Endothelial cell of umbilical vein (primary cell): ENCODE measurements at regions not wholly inside any gene's neighbourhood (a gene's known extent, or its start where the extent isn't known, plus 50 kb on each side); places are given as distances from the start of the nearest gene placed in this dataset.

Source experiments
- BruUV-seq: library from RNA; stranded (reverse); fragments of 400-500 nt; replicated peaks from 2 replicates; lab custom pipeline; 2021; lab: Mats Ljungman, UMichigan
- CTCF ChIA-PET: fragments of 300-600, 350-600 bp; sonication (Branson Sonifier 250); formaldehyde crosslinking; loops from one replicate; lab custom pipeline; 2021; ENCODE audit warnings: antibody characterized with exemption, inconsistent platforms; lab: Charles Lee
- POLR2A ChIA-PET: fragments of 300-600, 350-600 bp; sonication (Branson Sonifier 250); formaldehyde crosslinking; loops from one replicate; lab custom pipeline; 2021; ENCODE audit warnings: antibody characterized with exemption, inconsistent platforms; lab: Charles Lee
- DNase-seq: peaks from one replicate; pipeline ENCODE4 v3.0.0-alpha.2; 2011; ENCODE audit warnings: low read depth, low spot score
- FAIRE-seq: peaks from 2 replicates; lab custom pipeline; 2011; peaks lifted over from hg19 to GRCh38; lab: Jason Lieb, UNC
- H2AFZ ChIP-seq: 2 replicates; pipeline ENCODE4 v1.6.0; 2012; ENCODE audit warnings: low read depth, low read length, control low read depth, inconsistent platforms
- H3K27ac ChIP-seq: 2 replicates; pipeline ENCODE4 v1.5.1; 2011; ENCODE audit warnings: low read depth, mild to moderate bottlenecking, control low read depth, low read length, moderate library complexity; ENCODE audit not compliant: insufficient read depth
- H3K27me3 ChIP-seq, 2 experiments: 2 replicates each; pipeline versions ENCODE4 v1.6.0 to v1.6.1; 2011; ENCODE audit warnings: low read length in 2 of 2, mixed read lengths in 1 of 2; ENCODE audit not compliant: control insufficient read depth in 2 of 2, insufficient read depth in 2 of 2
- H3K36me3 ChIP-seq, 2 experiments: 2 replicates in 1 of 2; 3 replicates in 1 of 2; pipeline ENCODE4 v1.5.1; 2011; ENCODE audit warnings: low read length in 2 of 2, mild to moderate bottlenecking in 1 of 2, moderate library complexity in 1 of 2; ENCODE audit not compliant: control insufficient read depth in 2 of 2, insufficient read depth in 2 of 2; ENCODE audit errors: extremely low read depth in 1 of 2
- H3K4me1 ChIP-seq: 3 replicates; pipeline ENCODE4 v1.5.1; 2011; ENCODE audit warnings: mild to moderate bottlenecking, low read length; ENCODE audit not compliant: control insufficient read depth, insufficient read depth; ENCODE audit errors: extremely low read depth
- H3K4me2 ChIP-seq: 2 replicates; pipeline ENCODE4 v1.6.1; 2011; ENCODE audit warnings: low read length, control low read depth, mixed read lengths; ENCODE audit not compliant: insufficient read depth
- H3K4me3 ChIP-seq, 3 experiments: fragments of 200-600 bp in 1 of 3; sonication (generic), shearing (Covaris generic) in 1 of 3; replicated peaks in 1 of 3; 2 replicates each; pipeline ENCODE4 v1.5.1; 2011 to 2016; ENCODE audit warnings: control low read depth in 3 of 3, low read length in 3 of 3, mild to moderate bottlenecking in 2 of 3, inconsistent platforms in 1 of 3, low read depth in 1 of 3, moderate library complexity in 1 of 3; ENCODE audit not compliant: insufficient read depth in 1 of 3
- H3K79me2 ChIP-seq: 2 replicates; pipeline ENCODE4 v1.6.0; 2012; ENCODE audit warnings: low read length, inconsistent platforms; ENCODE audit not compliant: control insufficient read depth, insufficient read depth
- H3K9ac ChIP-seq: replicated peaks from 2 replicates; pipeline ENCODE3; 2011; ENCODE audit warnings: low read length, control low read depth; ENCODE audit not compliant: insufficient read depth; ENCODE audit errors: extremely low read depth
- H3K9me1 ChIP-seq: replicated peaks from 3 replicates; pipeline ENCODE4 v1.6.0; 2011; ENCODE audit warnings: mild to moderate bottlenecking, low read length; ENCODE audit not compliant: control insufficient read depth, insufficient read depth; ENCODE audit errors: extremely low read depth
- H3K9me3 ChIP-seq: replicated peaks from 2 replicates; pipeline ENCODE4 v1.5.1; 2012; ENCODE audit warnings: low read length, inconsistent platforms; ENCODE audit not compliant: control insufficient read depth, insufficient read depth
- H4K20me1 ChIP-seq: replicated peaks from 2 replicates; pipeline ENCODE3; 2011; ENCODE audit warnings: mild to moderate bottlenecking, low read length; ENCODE audit not compliant: control insufficient read depth, insufficient read depth; ENCODE audit errors: extremely low read depth
- EZH2 ChIP-seq: IDR thresholded peaks from 2 replicates; pipeline ENCODE4 v1.6.1; 2012; ENCODE audit warnings: borderline replicate concordance, low read depth, mild to moderate bottlenecking, moderate library complexity, low read length, inconsistent platforms; ENCODE audit not compliant: severe bottlenecking
- FOS ChIP-seq: IDR thresholded peaks from 2 replicates; pipeline ENCODE4 v1.6.1; 2011; ENCODE audit warnings: mild to moderate bottlenecking, low read length, moderate library complexity, borderline replicate concordance; ENCODE audit not compliant: insufficient read depth
- POLR2A ChIP-seq: IDR thresholded peaks from 2 replicates; pipeline ENCODE4 v1.6.1; 2012; ENCODE audit warnings: low read depth, mild to moderate bottlenecking, control low read depth, low read length
- POLR2AphosphoS5 ChIP-seq: IDR thresholded peaks from 2 replicates; pipeline ENCODE4 v1.6.1; 2012; ENCODE audit warnings: low read depth, mild to moderate bottlenecking, control low read depth, low read length, moderate library complexity; ENCODE audit not compliant: insufficient read depth
- dilution Hi-C: fragments of 300-500 bp; cut with MboI; formaldehyde crosslinking; loops from one replicate; pipeline ENCODE4 v1.15.0; 2019; ENCODE audit warnings: low sequenced_read_pairs; ENCODE audit not compliant: extremely low pct_ligation_motif_present
- intact Hi-C: fragments of 100-400 bp; cut with micrococcal nuclease; formaldehyde crosslinking; loops from one replicate; pipeline ENCODE4 v1.10.0; 2022
- TF ChIP-seq, protein P1 (sequence below), 2 donors: IDR thresholded peaks; 1 replicate in 1 of 2; 2 replicates in 1 of 2; pipeline ENCODE4 v1.5.1; 2011; ENCODE audit warnings: low read length in 2 of 2, mild to moderate bottlenecking in 2 of 2, moderate library complexity in 2 of 2, control low read depth in 1 of 2, inconsistent platforms in 1 of 2, low read depth in 1 of 2; ENCODE audit not compliant: insufficient read depth in 1 of 2; ENCODE audit errors: extremely low read depth in 1 of 2

DNA sequence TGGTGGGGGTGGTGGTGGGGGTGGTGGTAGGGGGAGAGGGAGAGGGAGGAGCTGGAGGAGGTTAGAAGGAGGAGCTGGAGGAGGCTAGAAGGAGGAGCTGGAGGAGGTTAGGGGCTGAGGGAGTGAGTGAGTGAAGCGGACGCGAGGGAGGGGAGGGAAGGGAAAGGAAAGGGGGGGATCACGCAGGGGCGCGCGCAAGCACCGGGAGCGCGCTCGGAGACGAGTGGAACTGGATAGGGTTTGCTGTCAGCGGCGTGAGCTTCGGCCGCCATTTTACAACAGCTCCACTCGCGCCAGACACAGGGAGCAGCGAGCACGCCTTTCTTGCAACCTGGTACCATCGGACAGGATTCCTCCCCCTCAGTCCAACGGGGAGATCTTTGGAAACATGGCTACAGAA is 90.5 kb upstream of the FERMT1 start:
- DNase-seq (no peak), FAIRE-seq (no peak)
- no peaks in the 10 kb centered on the region for H3K36me3 ChIP-seq
- no peaks in the 10 kb centered on the region for H4K20me1 ChIP-seq
- dilution Hi-C loops = no loop called here
- no peak overlapping the region for H3K4me2 ChIP-seq
- H3K4me3 ChIP-seq = no peak overlapping the region
- no peaks in the 10 kb centered on the region for H3K79me2 ChIP-seq
- CTCF ChIA-PET = no interaction called here
- H3K9me1 ChIP-seq = no peaks in the 10 kb centered on the region
- H3K9ac ChIP-seq = no peak overlapping the region
- H3K27ac ChIP-seq = no peak overlapping the region
- intact Hi-C loops = no loop called here
- POLR2A ChIA-PET = no interaction called here
- no peaks in the 10 kb centered on the region for H3K4me1 ChIP-seq
- H3K27me3 ChIP-seq = no peaks in the 10 kb centered on the region
- H2AFZ ChIP-seq = no peak overlapping the region
- no peaks in the 10 kb centered on the region for H3K9me3 ChIP-seq
- no TSS peak for BruUV-seq
- TF ChIP-seq POLR2AphosphoS5 = no peak
- TF ChIP-seq FOS = no peak
- no peak for TF ChIP-seq POLR2A

DNA sequence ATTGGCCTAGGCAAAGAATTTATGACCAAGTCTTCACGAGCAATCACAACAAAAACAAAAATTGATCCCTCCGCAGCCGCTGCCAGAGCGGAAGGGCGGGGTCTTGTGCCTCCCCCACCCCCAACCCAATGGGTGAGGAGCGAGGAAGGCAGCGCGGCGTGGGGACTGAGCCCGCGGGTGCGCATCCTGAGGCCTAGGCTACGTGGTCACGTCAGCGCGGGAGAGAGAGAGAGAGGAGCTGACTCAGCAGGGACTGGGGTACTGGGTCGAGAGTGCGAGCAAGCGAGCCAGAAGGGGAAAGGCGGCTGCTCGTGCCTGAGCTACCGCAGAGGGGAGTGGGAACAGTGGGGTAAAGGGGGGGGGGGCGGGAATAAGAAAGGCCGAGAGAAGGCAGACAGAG is 90.1 kb upstream of the FERMT1 start:
- FAIRE-seq = no peak
- Histone ChIP-seq H3K4me1 (no peaks in the 10 kb centered on the region), H3K9me3 (no peaks in the 10 kb centered on the region), H3K4me2 (no peak overlapping the region), H3K4me3 (no peak overlapping the region), H3K36me3 (no peaks in the 10 kb centered on the region), H3K27me3 (no peaks in the 10 kb centered on the region), H4K20me1 (no peaks in the 10 kb centered on the region), H3K9me1 (no peaks in the 10 kb centered on the region), H2AFZ (no peak overlapping the region), H3K27ac (no peak overlapping the region), H3K79me2 (no peaks in the 10 kb centered on the region), H3K9ac (no peak overlapping the region)
- POLR2A ChIA-PET = no interaction called here
- CTCF ChIA-PET = no interaction called here
- BruUV-seq = no TSS peak
- intact Hi-C loops (no loop called here), dilution Hi-C loops (no loop called here)
- DNase-seq = no peak
- TF ChIP-seq EZH2 (no peak), FOS (no peak), POLR2AphosphoS5 (no peak)
- TF ChIP-seq, protein P1, sequence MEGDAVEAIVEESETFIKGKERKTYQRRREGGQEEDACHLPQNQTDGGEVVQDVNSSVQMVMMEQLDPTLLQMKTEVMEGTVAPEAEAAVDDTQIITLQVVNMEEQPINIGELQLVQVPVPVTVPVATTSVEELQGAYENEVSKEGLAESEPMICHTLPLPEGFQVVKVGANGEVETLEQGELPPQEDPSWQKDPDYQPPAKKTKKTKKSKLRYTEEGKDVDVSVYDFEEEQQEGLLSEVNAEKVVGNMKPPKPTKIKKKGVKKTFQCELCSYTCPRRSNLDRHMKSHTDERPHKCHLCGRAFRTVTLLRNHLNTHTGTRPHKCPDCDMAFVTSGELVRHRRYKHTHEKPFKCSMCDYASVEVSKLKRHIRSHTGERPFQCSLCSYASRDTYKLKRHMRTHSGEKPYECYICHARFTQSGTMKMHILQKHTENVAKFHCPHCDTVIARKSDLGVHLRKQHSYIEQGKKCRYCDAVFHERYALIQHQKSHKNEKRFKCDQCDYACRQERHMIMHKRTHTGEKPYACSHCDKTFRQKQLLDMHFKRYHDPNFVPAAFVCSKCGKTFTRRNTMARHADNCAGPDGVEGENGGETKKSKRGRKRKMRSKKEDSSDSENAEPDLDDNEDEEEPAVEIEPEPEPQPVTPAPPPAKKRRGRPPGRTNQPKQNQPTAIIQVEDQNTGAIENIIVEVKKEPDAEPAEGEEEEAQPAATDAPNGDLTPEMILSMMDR (IDR thresholded peaks at IDR 0.05; ENCODE audit: extremely low read depth in 1 of 2, insufficient read depth in 1 of 2, low read depth in 1 of 2, low read length in 2 of 2) = no peak
